Activated naive CD8-positive, alpha-beta T cell treated with anti-CD3 and anti-CD28 coated beads, Interleukin-2, amount 10 ng/mL, durations not matched to agents 7 days and 5 days (primary cell): ENCODE measurements at regions not wholly inside any gene's neighbourhood (a gene's known extent, or its start where the extent isn't known, plus 50 kb on each side); places are given as distances from the start of the nearest gene placed in this dataset.
A peak's percentile ranks its signal among the peaks of the same experiment; 100 is the strongest.
"Not testable (repeated sequence)": the region's sequence is repeated elsewhere in the genome, so short reads cannot be mapped to it uniquely, and the experiment has no call there.

Experiments
- ATAC-seq: fragments of 150-1000 bp; cut with Tn5 transposase; one replicate; pipeline ENCODE4 v1.10.0; 2021; ENCODE audit warnings: low read depth, moderate library complexity
- POLR2A ChIA-PET: fragments of 350-600 bp; sonication (Branson Sonifier 250); formaldehyde crosslinking; loops from one replicate; lab custom pipeline; 2021; ENCODE audit warnings: antibody characterized with exemption; lab: Charles Lee
- DNase-seq: peaks from one replicate; pipeline ENCODE4 v3.0.0; 2021
- H3K27ac Mint-ChIP-seq: one replicate; pipeline ENCODE4 v1.8.0; 2022; ENCODE audit warnings: mild to moderate bottlenecking, mixed read lengths
- H3K27me3 Mint-ChIP-seq: one replicate; pipeline ENCODE4 v1.8.0; 2022; ENCODE audit warnings: mild to moderate bottlenecking, moderate library complexity, mixed read lengths
- H3K36me3 Mint-ChIP-seq: one replicate; pipeline ENCODE4 v1.8.0; 2021; ENCODE audit warnings: mild to moderate bottlenecking, mixed read lengths
- H3K4me1 Mint-ChIP-seq: one replicate; pipeline ENCODE4 v1.8.0; 2021; ENCODE audit warnings: mixed read lengths
- H3K4me3 Mint-ChIP-seq: one replicate; pipeline ENCODE4 v1.8.0; 2022; ENCODE audit warnings: mild to moderate bottlenecking, moderate library complexity, mixed read lengths
- H3K9me3 Mint-ChIP-seq: one replicate; pipeline ENCODE4 v1.8.0; 2021; ENCODE audit warnings: mixed read lengths

DNA sequence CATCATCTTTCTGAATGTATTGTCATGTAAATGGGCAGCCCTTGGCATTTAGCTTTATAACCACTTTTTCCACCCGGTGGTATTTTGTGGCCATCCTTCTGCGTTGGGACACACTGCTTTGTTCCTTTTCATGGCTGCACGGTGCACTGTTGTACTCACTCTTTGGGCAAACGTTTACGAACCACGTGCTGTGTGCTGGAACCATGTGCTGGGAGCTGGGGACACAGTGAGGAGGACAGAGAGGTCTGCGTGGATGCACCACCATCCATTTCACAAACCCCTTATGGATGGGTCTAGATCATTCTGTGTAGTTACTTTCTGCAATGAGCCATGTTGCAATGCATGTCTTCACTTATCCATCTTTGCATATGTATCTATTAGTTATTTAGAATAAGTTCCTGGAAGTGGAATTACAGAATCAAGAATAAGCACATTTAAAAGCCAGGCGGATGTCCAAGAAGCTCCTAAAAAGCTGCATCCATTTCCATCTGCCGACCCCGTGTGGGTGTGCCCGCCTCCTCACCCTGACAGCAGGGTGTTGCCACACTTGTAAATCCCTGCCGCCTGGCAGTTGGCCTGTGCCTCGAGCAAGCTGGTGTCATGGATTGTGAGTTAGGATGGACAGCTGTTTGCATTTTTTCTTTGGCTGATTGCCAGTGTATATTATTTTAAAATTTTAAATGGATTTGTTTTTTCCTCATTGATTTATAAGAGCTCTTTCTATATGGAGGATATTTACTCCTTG lies 183.8 kb downstream of the LAT start:
- H3K4me1 Mint-ChIP-seq, H3K27ac Mint-ChIP-seq, POLR2A ChIA-PET, DNase-seq, H3K4me3 Mint-ChIP-seq, H3K27me3 Mint-ChIP-seq, ATAC-seq: not testable (repeated sequence)
- Mint-ChIP-seq H3K9me3 (peaks cover 10% of the 10 kb centered on the region), H3K36me3 (peaks cover 11% of the 10 kb centered on the region)

DNA sequence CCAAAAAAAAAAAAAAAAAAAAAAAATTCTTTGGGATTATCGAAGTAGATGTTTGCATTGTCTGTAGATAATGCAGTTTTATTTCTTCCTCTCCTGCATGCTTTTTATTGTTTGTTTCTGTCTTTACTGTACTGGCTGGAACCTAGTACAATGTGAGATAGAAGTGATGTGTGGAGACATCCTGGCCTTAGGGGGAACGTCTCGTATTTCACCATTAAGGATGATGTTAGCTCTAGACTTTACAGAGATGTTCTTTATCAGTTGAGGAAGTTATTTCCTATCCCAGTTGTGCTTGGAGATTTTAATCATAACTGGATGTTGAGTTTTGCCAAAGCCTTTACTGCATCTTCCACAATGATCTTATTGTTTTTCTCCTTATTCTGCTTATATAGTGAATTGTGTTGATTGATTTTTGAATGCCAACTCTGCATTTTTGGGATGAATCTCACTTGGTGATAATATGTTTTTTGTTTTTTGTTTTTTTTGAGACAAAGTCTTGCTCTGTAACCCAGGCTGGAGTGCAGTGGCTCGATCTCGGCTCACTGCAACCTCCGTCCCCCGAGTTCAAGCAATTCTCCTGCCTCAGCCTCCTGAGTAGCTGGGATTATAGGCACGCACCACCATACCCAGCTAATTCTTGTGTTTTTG lies 179.7 kb downstream of the LAT start:
- ATAC-seq, H3K9me3 Mint-ChIP-seq, H3K36me3 Mint-ChIP-seq, H3K4me1 Mint-ChIP-seq, H3K27me3 Mint-ChIP-seq, H3K27ac Mint-ChIP-seq, H3K4me3 Mint-ChIP-seq, DNase-seq, POLR2A ChIA-PET: not testable (repeated sequence)

DNA sequence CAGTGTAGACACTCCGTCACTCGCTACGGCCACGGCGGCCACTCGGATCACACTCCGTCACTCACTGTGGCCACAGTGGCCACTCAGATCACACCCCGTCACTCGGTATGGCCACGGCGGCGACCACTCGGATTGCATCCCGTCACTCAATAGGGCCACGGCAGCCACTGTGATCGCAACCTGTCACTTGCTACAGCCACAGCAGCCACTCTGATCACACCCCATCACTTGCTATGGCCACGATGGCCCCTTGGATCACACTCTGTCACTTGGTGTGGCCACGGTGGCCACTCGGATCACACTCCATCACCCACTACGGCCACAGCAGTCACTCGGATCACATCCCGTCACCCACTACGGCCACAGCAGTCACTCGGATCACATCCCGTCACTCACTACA lies 175.3 kb downstream of the LAT start:
- H3K4me1 Mint-ChIP-seq, DNase-seq, H3K9me3 Mint-ChIP-seq, ATAC-seq, H3K36me3 Mint-ChIP-seq, H3K27me3 Mint-ChIP-seq, H3K4me3 Mint-ChIP-seq, POLR2A ChIA-PET: not testable (repeated sequence)
- H3K27ac Mint-ChIP-seq = peak overlapping the region; percentile 44

DNA sequence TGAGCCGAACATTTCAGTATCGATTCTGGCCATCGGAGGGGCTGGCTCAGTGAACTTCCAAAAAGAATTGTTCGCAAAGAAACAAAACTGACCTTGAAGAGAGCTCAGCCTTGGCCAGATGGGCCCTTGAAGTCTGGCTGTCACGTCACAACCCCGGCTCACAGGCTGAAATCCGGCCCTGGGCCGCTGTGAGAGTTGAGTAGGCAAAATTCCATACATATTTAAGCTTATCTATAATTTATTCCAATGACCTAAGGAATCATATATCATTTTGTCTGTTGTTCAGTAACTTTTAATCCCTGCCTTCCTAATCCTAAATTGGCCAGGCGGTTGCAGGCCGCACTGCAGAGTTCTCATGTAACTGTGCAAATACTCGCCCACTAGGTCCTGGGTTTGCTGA lies 174.8 kb downstream of the LAT start:
- DNase-seq, H3K36me3 Mint-ChIP-seq, POLR2A ChIA-PET, H3K9me3 Mint-ChIP-seq, H3K27ac Mint-ChIP-seq, ATAC-seq, H3K27me3 Mint-ChIP-seq, H3K4me3 Mint-ChIP-seq: not testable (repeated sequence)
- H3K4me1 Mint-ChIP-seq = peaks cover 11% of the 10 kb centered on the region

DNA sequence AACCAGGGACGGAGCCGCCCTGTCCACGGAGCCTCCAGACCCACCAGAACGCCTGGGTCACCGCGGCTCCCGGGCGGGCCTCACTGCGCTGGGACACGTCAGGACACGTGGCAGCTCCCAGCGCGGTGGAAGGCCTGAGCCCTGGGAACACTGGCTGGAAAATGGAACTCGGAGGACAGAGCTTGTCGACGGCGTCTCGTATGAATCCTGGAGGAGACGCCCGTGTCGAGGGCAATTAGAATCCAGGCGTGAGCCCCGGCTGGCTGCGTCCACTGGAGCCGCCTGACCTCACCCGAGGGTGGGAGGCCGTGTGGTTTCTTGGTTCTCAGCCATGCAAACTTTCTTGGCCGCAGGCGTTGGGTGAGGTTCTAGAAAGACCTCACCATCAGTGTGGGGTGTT lies 173.9 kb downstream of the LAT start:
- Mint-ChIP-seq H3K4me1 (peaks cover 14% of the 10 kb centered on the region), H3K27ac (no peak overlapping the region), H3K27me3 (no peaks in the 10 kb centered on the region), H3K4me3 (no peak overlapping the region), H3K9me3 (no peaks in the 10 kb centered on the region), H3K36me3 (peaks cover 3% of the 10 kb centered on the region)
- ATAC-seq (no peak), DNase-seq (no peak)
- POLR2A ChIA-PET = no interaction called here

DNA sequence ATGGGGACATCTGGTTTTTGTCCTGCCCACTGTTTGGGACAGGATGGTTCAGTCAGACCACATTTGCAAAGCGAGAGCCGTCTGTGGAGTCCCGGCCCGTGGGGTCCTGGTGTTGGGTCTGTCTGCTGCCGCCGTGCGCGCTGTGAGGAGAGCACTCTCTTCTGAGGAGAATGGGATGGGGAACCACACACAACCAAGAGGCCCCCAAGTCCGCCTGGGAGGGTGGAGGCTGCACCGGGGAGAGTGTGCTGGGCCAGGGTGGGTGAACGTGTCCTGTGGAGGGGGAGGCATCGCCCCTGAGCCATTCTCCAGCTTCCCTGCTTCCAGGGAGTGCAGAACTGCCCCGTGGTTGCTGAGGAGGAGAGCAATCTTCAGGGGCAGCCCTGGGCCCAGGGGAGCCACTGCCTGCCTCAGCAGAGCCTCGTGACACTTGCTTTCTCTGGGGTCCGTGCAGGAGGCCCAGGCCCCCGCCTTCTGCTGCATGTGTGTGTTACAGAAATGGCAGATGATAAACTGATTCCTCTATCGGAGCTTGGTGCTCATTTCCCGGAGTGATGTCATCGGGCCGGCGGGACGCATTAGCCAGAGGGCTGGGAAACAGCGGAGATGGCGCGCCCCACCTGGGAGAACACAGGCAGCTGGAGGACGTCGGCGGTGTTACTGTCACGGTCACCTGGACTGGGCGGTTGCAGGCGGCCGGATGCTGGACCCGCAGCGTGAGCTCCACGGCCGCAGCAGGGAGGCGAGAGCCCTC lies 173.4 kb downstream of the LAT start:
- peaks cover 14% of the 10 kb centered on the region for H3K4me1 Mint-ChIP-seq
- H3K9me3 Mint-ChIP-seq, H3K36me3 Mint-ChIP-seq: not testable (repeated sequence)

DNA sequence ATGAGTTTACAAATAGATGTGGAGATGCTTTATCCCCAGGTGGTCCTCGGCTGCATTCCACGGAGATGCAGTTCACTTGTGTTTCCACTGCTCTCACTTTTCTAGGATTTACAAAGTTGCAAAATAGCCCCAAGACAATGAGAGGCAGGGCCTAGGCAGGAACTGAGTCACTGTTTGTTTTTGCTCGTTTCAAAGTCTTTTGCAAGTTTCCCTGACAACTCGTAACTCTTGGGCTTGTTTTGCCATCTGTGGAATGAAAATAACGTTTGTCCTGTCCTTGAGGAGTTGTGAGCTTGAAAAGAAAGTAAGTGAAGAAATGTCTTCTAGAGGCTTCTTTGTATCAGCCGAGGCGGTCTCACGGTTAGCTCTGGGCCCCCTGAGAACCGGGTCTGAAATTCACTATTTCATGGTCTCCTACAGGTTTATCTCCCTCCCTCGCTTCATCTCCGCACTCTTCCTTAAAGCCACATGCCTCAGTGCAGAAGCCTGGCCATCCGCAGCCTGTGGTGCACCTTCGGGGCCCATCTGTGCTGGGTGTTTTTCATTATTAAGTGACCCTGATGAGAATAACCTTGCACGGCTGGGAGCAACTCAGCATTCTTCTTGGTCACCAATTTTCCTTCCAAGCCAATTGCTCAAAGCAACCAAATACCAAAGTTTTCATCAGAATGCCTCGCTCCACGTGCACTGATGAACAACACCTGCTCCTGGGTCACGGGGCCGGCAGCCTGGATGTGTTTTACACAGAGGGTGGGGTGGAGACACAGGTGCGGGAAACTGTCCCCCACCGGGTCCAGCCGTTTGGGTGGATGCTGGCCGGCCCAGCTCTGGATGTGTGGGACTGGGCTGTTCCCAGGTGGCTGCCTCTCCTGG lies 172.4 kb downstream of the LAT start:
- H3K9me3 Mint-ChIP-seq, H3K27me3 Mint-ChIP-seq, POLR2A ChIA-PET, H3K4me3 Mint-ChIP-seq, DNase-seq, H3K36me3 Mint-ChIP-seq: not testable (repeated sequence)
- ATAC-seq = peak; percentile 20
- peaks cover 20% of the 10 kb centered on the region for H3K4me1 Mint-ChIP-seq
- H3K27ac Mint-ChIP-seq = peak overlapping the region; percentile 64

More for the DNA sequence above, 173.4 kb downstream of the LAT start:
- H3K27ac Mint-ChIP-seq, H3K4me3 Mint-ChIP-seq, POLR2A ChIA-PET, H3K27me3 Mint-ChIP-seq, DNase-seq, ATAC-seq: not testable (repeated sequence)

DNA sequence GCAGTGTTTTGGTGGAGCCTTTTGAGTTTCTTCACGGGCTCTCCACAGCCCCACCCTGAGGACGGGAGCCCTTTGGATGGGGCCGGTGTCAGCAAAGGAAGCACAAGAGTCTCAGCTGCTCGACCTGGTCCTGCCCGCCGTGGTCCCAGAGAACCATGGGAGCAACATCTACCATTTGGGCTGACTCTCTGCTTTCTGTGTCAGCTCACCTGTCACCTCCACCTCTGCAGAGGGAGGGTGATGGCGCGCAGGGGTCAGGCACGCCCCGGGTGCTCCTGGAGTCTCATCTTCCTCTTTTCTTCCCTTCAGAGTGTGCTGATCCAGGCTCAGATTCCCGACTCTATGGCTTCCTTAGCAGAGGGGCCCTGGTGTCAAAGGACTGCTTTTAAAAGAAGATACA lies 171.7 kb downstream of the LAT start:
- H3K4me1 Mint-ChIP-seq = peaks cover 20% of the 10 kb centered on the region
- H3K4me3 Mint-ChIP-seq = no peak overlapping the region
- no peak for ATAC-seq
- H3K27me3 Mint-ChIP-seq = no peaks in the 10 kb centered on the region
- POLR2A ChIA-PET = no interaction called here
- H3K36me3 Mint-ChIP-seq = peaks cover 3% of the 10 kb centered on the region
- no peaks in the 10 kb centered on the region for H3K9me3 Mint-ChIP-seq
- DNase-seq = no peak
- H3K27ac Mint-ChIP-seq = peak overlapping the region; percentile 2

DNA sequence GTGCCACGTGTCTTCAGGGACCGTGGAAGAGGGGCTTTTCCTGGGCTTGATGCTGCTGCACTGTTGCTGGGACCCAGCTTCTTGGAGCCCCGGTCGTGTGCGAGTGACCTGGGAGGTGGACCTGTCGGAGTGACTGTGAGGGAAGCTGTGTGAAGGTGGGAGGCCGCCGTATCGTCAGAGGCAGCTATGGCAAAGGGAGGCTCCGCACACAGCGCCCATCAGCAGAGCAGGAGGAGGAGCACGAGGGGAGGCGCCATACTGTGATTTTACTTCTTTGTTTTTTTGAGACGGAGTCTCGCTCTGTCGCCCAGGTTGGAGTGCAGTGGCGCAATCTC lies 171.0 kb downstream of the LAT start:
- H3K27me3 Mint-ChIP-seq, DNase-seq, H3K9me3 Mint-ChIP-seq, H3K36me3 Mint-ChIP-seq, ATAC-seq, POLR2A ChIA-PET, H3K4me3 Mint-ChIP-seq: not testable (repeated sequence)
- peaks cover 20% of the 10 kb centered on the region for H3K4me1 Mint-ChIP-seq
- H3K27ac Mint-ChIP-seq = peak overlapping the region; percentile 22

DNA sequence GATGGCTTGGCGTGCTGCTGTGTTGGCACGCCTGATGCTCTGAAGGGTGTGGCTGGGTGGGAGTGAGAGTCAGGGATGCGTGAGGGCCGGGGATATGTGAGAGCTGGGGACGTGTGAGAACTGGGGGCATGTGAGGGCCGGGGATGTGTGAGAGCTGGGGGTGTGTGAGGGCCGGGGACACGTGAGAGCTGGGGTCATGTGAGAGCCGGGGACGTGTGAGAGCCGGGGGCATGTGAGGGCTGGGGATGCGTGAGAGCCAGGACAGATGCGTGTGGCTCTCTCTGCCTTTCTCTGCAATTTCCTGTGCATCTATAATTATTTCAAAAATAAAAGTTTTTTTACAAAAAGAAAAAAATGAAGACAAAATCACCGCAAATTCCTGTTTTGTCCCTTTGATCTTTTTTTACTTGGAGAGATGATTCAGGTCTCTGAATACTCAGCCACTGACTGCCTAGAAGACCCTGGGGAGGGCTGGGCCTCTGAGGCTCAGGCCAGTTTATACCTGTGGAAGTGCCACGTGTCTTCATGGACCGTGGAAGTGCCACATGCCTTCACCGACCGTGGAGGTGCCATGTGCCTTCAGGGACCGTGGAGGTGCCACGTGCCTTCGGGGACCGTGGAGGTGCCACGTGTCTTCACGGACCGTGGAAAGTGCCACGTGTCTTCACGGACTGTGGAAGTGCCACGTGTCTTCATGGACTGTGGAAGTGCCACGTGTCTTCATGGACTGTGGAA lies 170.4 kb downstream of the LAT start:
- Mint-ChIP-seq H3K4me1 (peaks cover 23% of the 10 kb centered on the region), H3K4me3 (peak overlapping the region; percentile 30), H3K27ac (peak overlapping the region; percentile 82)
- H3K27me3 Mint-ChIP-seq, H3K9me3 Mint-ChIP-seq, DNase-seq, POLR2A ChIA-PET, H3K36me3 Mint-ChIP-seq: not testable (repeated sequence)
- ATAC-seq = peak; percentile 68

DNA sequence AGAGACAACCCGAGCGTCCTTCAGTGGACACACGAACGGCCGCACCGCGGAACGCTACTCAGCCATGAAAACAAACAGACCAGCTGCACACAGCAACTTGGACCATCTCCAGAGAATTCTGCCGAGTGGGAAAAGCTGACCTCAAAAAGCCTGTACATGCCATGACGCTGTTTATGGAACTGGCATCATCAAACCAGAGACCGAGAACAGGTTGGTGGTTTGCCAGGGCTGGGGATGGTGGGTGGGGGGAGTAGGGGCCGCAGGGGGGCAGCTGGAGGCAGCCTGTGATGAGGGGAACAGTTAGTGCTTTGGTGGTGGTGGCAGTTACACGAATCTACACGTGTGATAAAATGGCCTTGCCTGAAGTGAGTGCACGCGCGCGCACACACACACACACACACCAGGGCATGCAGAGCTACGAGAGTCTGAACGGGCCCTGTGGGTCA lies 169.8 kb downstream of the LAT start:
- DNase-seq (no peak), ATAC-seq (no peak)
- H3K9me3 Mint-ChIP-seq = no peaks in the 10 kb centered on the region
- POLR2A ChIA-PET = no interaction called here
- no peak overlapping the region for H3K4me3 Mint-ChIP-seq
- peak overlapping the region; percentile 82 for H3K27ac Mint-ChIP-seq
- peaks cover 3% of the 10 kb centered on the region for H3K36me3 Mint-ChIP-seq
- H3K4me1 Mint-ChIP-seq = peaks cover 29% of the 10 kb centered on the region
- H3K27me3 Mint-ChIP-seq = no peaks in the 10 kb centered on the region

DNA sequence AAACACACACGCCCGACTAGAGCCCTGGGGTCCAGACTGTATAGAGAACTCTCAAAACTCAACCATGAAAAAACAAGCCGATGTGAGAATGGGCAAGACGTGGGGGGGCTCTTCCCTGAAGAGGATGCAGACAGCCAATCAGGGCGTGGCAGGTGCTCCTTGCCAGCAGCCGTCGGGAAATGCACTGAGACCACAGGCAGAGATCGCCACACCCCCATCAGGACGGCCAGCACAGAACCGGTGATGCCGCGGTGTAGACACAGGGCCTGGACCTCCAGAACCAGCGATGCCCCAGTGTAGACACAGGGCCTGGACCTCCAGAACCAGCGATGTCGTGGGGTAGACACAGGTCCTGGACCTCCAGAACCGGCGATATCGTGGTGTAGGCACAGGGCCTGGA lies 169.2 kb downstream of the LAT start:
- DNase-seq (no peak), ATAC-seq (no peak)
- Mint-ChIP-seq H3K4me3 (no peak overlapping the region), H3K9me3 (no peaks in the 10 kb centered on the region), H3K4me1 (peaks cover 35% of the 10 kb centered on the region), H3K27me3 (no peaks in the 10 kb centered on the region), H3K27ac (peak overlapping the region; percentile 54), H3K36me3 (peaks cover 5% of the 10 kb centered on the region)
- POLR2A ChIA-PET = no interaction called here
